GM19328 (cell line): ENCODE measurements at regions not wholly inside any gene's neighbourhood (a gene's known extent, or its start where the extent isn't known, plus 50 kb on each side); places are given as distances from the start of the nearest gene placed in this dataset.

Source experiments
- ATAC-seq: cut with Tn5 transposase; IDR thresholded peaks from one replicate; pipeline ENCODE4 v1.9.1; 2021; ENCODE audit warnings: mild to moderate bottlenecking, moderate library complexity; ENCODE audit not compliant: unreplicated experiment

GRCh38 chr2:107197594-107198294 is 311.8 kb upstream of the ST6GAL2 start:
- ATAC-seq = no peak

GRCh38 chr2:107202962-107203591 is 317.1 kb upstream of the ST6GAL2 start:
- no peak for ATAC-seq

GRCh38 chr2:107215401-107216350 is 329.7 kb upstream of the ST6GAL2 start:
- no peak for ATAC-seq

GRCh38 chr2:107218208-107218607 is 332.2 kb upstream of the ST6GAL2 start:
- no peak for ATAC-seq

- ATAC-seq = no peak
Observed at GRCh38 chr2:107222466-107222865, 336.5 kb upstream of the ST6GAL2 start.

GRCh38 chr2:107235491-107236254 is 349.7 kb upstream of the ST6GAL2 start:
- no peak for ATAC-seq

- no peak for ATAC-seq
Observed at GRCh38 chr2:107242811-107243210, 356.8 kb upstream of the ST6GAL2 start.

GRCh38 chr2:107248932-107249331 is 363.0 kb upstream of the ST6GAL2 start:
- no peak for ATAC-seq

GRCh38 chr2:107255744-107256143 is 369.8 kb upstream of the ST6GAL2 start:
- no peak for ATAC-seq

- no peak for ATAC-seq
Observed at GRCh38 chr2:107258531-107259407, 372.8 kb upstream of the ST6GAL2 start.

- no peak for ATAC-seq
Observed at GRCh38 chr2:107259408-107260195, 373.6 kb upstream of the ST6GAL2 start.

- no peak for ATAC-seq
Observed at GRCh38 chr2:107263628-107264027, 377.7 kb upstream of the ST6GAL2 start.

- no peak for ATAC-seq
Observed at GRCh38 chr2:107264184-107264583, 378.2 kb upstream of the ST6GAL2 start.

GRCh38 chr2:107266555-107266954 is 380.6 kb upstream of the ST6GAL2 start:
- ATAC-seq = no peak

- ATAC-seq = no peak
Observed at GRCh38 chr2:107267086-107267485, 381.1 kb upstream of the ST6GAL2 start.

- ATAC-seq = no peak
Observed at GRCh38 chr2:107276034-107276433, 390.1 kb upstream of the ST6GAL2 start.

GRCh38 chr2:107278672-107279071 is 392.7 kb upstream of the ST6GAL2 start:
- ATAC-seq = no peak

- no peak for ATAC-seq
Observed at GRCh38 chr2:107281637-107282036, 395.7 kb upstream of the ST6GAL2 start.

GRCh38 chr2:107282135-107282534 is 396.2 kb upstream of the ST6GAL2 start:
- no peak for ATAC-seq
